HL-60 (cell line): ENCODE measurements at regions not wholly inside any gene's neighbourhood (a gene's known extent, or its start where the extent isn't known, plus 50 kb on each side); places are given as distances from the start of the nearest gene placed in this dataset.
A peak's percentile ranks its signal among the peaks of the same experiment; 100 is the strongest.

Experiments used
- DNase-seq, 2 experiments: peaks; one replicate each; pipeline ENCODE4 v3.0.0-alpha.2; 2010 to 2020; ENCODE audit warnings: low read depth in 1 of 2, low spot score in 1 of 2
- H3K27ac ChIP-seq: fragments of 250-450 bp; sonication (Bioruptor Pico); replicated peaks from 2 replicates; pipeline ENCODE4 v1.5.1; 2020; ENCODE audit warnings: mild to moderate bottlenecking, moderate library complexity
- H3K27me3 ChIP-seq: fragments of 250-450 bp; sonication (Bioruptor Pico); 2 replicates; pipeline ENCODE4 v1.5.1; 2021; ENCODE audit warnings: mild to moderate bottlenecking, moderate library complexity; ENCODE audit not compliant: insufficient read depth, poor library complexity, severe bottlenecking
- H3K4me3 ChIP-seq: replicated peaks from 2 replicates; pipeline ENCODE4 v1.5.1; 2011; ENCODE audit warnings: mild to moderate bottlenecking, control low read depth, low read length; ENCODE audit not compliant: insufficient read depth
- CTCF ChIP-seq: IDR thresholded peaks from one replicate; pipeline ENCODE4 v1.5.1; 2011; ENCODE audit warnings: low read length, control low read depth, inconsistent platforms; ENCODE audit not compliant: insufficient read depth
- GABPA ChIP-seq: IDR thresholded peaks from 2 replicates; pipeline ENCODE4 v1.6.1; 2012; ENCODE audit warnings: low read depth
- POLR2AphosphoS5 ChIP-seq: IDR thresholded peaks from 2 replicates; pipeline ENCODE4 v1.6.1; 2012; ENCODE audit warnings: low read depth
- REST ChIP-seq: IDR thresholded peaks from 2 replicates; pipeline ENCODE4 v1.6.1; 2012; ENCODE audit warnings: low read depth; ENCODE audit not compliant: insufficient replicate concordance
- SPI1 ChIP-seq: IDR thresholded peaks from 2 replicates; pipeline ENCODE4 v1.6.1; 2012; ENCODE audit warnings: low read depth, mild to moderate bottlenecking, borderline replicate concordance

- Histone ChIP-seq H3K4me3 (no peak overlapping the region), H3K27ac (no peak overlapping the region), H3K27me3 (no peaks in the 10 kb centered on the region)
- TF ChIP-seq SPI1 (no peak), REST (no peak), POLR2AphosphoS5 (no peak), GABPA (no peak), CTCF (no peak)
- no peak for DNase-seq
These were observed 175.4 kb downstream of the SH3BGRL start for GRCh38 chrX:81377329-81377728.

GRCh38 chrX:81378560-81378959, 176.7 kb downstream of the SH3BGRL start:
- Histone ChIP-seq H3K27me3 (no peaks in the 10 kb centered on the region), H3K27ac (no peak overlapping the region), H3K4me3 (no peak overlapping the region)
- no peak for DNase-seq
- TF ChIP-seq SPI1 (no peak), POLR2AphosphoS5 (no peak)

GRCh38 chrX:81390237-81390636, 188.3 kb downstream of the SH3BGRL start:
- no peak overlapping the region for H3K27ac ChIP-seq
- DNase-seq: no peak
- no peaks in the 10 kb centered on the region for H3K27me3 ChIP-seq
- H3K4me3 ChIP-seq: no peak overlapping the region
- TF ChIP-seq GABPA: no peak
- TF ChIP-seq SPI1: no peak
- no peak for TF ChIP-seq POLR2AphosphoS5
- TF ChIP-seq CTCF: no peak
- no peak for TF ChIP-seq REST

GRCh38 chrX:81392396-81392795, 190.5 kb downstream of the SH3BGRL start:
- H3K4me3 ChIP-seq: no peak overlapping the region
- no peaks in the 10 kb centered on the region for H3K27me3 ChIP-seq
- no peak overlapping the region for H3K27ac ChIP-seq
- DNase-seq: peak in 1 of 2 experiments; percentile 37
- TF ChIP-seq POLR2AphosphoS5 (no peak), SPI1 (peak; percentile 25; the same call in 1 of the 2 replicates)

- H3K4me3 ChIP-seq: no peak overlapping the region
- TF ChIP-seq SPI1: no peak
- no peak for TF ChIP-seq GABPA
- no peak for TF ChIP-seq CTCF
- no peak for TF ChIP-seq REST
- no peak for TF ChIP-seq POLR2AphosphoS5
- no peak for DNase-seq
- H3K27me3 ChIP-seq: no peaks in the 10 kb centered on the region
- no peak overlapping the region for H3K27ac ChIP-seq
These were observed 203.9 kb downstream of the SH3BGRL start for GRCh38 chrX:81405781-81406180.
